ENCODE measurements at regions not wholly inside any gene's neighbourhood (a gene's known extent, or its start where the extent isn't known, plus 50 kb on each side); places are given as distances from the start of the nearest gene placed in this dataset.

GRCh38 chr16:63720848-63721247, 1401.0 kb downstream of the CDH11 start:
- no peak overlapping the region for H3K4me3 ChIP-seq
- H3K27me3 ChIP-seq = no peaks in the 10 kb centered on the region
- 30 to 52% methylated on average over 1 of the region's 1 CpG for WGBS, 2 donors (ENCODE audit: low coverage in 1 of 2)
- no peaks in the 10 kb centered on the region for H3K9me3 ChIP-seq
- H3K4me1 ChIP-seq = no peaks in the 10 kb centered on the region
- no peak for TF ChIP-seq POLR2AphosphoS5 (IDR thresholded peaks at IDR 0.05)
- no peak for TF ChIP-seq POLR2A (IDR thresholded peaks at IDR 0.05)
- no peak for TF ChIP-seq CTCF (IDR thresholded peaks at IDR 0.05)
- no peak for TF ChIP-seq EP300 (IDR thresholded peaks at IDR 0.05; ENCODE audit: low read depth)
- in situ Hi-C loops (cut with MboI; ENCODE audit: low pct_ligation_motif_present in 1 of 4, low pct_unique_long_range_greater_than_20kb in 1 of 4, low sequenced_read_pairs in 3 of 4) = no loop called here
- no peaks in the 10 kb centered on the region for H3K36me3 ChIP-seq
- no peak for DNase-seq
- intact Hi-C loops (cut with DNase I; ENCODE audit: low total_unique reads) = no loop called here
- H3K27ac ChIP-seq = no peak overlapping the region

GRCh38 chr16:63719926-63720325, 1401.9 kb downstream of the CDH11 start:
- H3K36me3 ChIP-seq = no peaks in the 10 kb centered on the region
- H3K27me3 ChIP-seq = no peaks in the 10 kb centered on the region
- intact Hi-C loops (cut with DNase I; ENCODE audit: low total_unique reads) = no loop called here
- in situ Hi-C loops (cut with MboI; ENCODE audit: low pct_ligation_motif_present in 1 of 4, low pct_unique_long_range_greater_than_20kb in 1 of 4, low sequenced_read_pairs in 3 of 4) = no loop called here
- no peaks in the 10 kb centered on the region for H3K9me3 ChIP-seq
- no peak overlapping the region for H3K27ac ChIP-seq
- TF ChIP-seq CTCF (IDR thresholded peaks at IDR 0.05) (no peak), POLR2A (IDR thresholded peaks at IDR 0.05) (no peak), EP300 (IDR thresholded peaks at IDR 0.05; ENCODE audit: low read depth) (no peak), POLR2AphosphoS5 (IDR thresholded peaks at IDR 0.05) (no peak)
- WGBS, 2 donors (ENCODE audit: low coverage in 1 of 2) = 36 to 54% methylated on average over 8 to 10 of the region's 10 CpGs
- no peak for DNase-seq
- H3K4me3 ChIP-seq = no peak overlapping the region
- no peaks in the 10 kb centered on the region for H3K4me1 ChIP-seq

GRCh38 chr16:63717806-63718205, 1404.1 kb downstream of the CDH11 start:
- H3K27ac ChIP-seq = no peak overlapping the region
- no peaks in the 10 kb centered on the region for H3K36me3 ChIP-seq
- in situ Hi-C loops (cut with MboI; ENCODE audit: low pct_ligation_motif_present in 1 of 4, low pct_unique_long_range_greater_than_20kb in 1 of 4, low sequenced_read_pairs in 3 of 4) = no loop called here
- TF ChIP-seq EP300 (IDR thresholded peaks at IDR 0.05; ENCODE audit: low read depth) = no peak
- TF ChIP-seq POLR2A (IDR thresholded peaks at IDR 0.05) = no peak
- intact Hi-C loops (cut with DNase I; ENCODE audit: low total_unique reads) = no loop called here
- H3K4me3 ChIP-seq = no peak overlapping the region
- H3K9me3 ChIP-seq = no peaks in the 10 kb centered on the region
- no peaks in the 10 kb centered on the region for H3K4me1 ChIP-seq
- H3K27me3 ChIP-seq = no peaks in the 10 kb centered on the region
- no peak for DNase-seq

GRCh38 chr16:63714876-63715275, 1407.0 kb downstream of the CDH11 start:
- intact Hi-C loops (cut with DNase I; ENCODE audit: low total_unique reads) (no loop called here), in situ Hi-C loops (cut with MboI; ENCODE audit: low pct_ligation_motif_present in 1 of 4, low pct_unique_long_range_greater_than_20kb in 1 of 4, low sequenced_read_pairs in 3 of 4) (no loop called here)
- Histone ChIP-seq H3K4me3 (no peak overlapping the region), H3K9me3 (no peaks in the 10 kb centered on the region), H3K27ac (no peak overlapping the region), H3K36me3 (no peaks in the 10 kb centered on the region), H3K27me3 (no peaks in the 10 kb centered on the region), H3K4me1 (no peaks in the 10 kb centered on the region)
- TF ChIP-seq EP300 (IDR thresholded peaks at IDR 0.05; ENCODE audit: low read depth) (no peak), POLR2AphosphoS5 (IDR thresholded peaks at IDR 0.05) (no peak), POLR2A (IDR thresholded peaks at IDR 0.05) (no peak), CTCF (IDR thresholded peaks at IDR 0.05) (no peak)
- WGBS, 2 donors (ENCODE audit: low coverage in 1 of 2) = 69 to 73% methylated on average over 2 to 3 of the region's 3 CpGs
- no peak for DNase-seq

GRCh38 chr16:63712725-63713124, 1409.1 kb downstream of the CDH11 start:
- no peak for TF ChIP-seq POLR2A (IDR thresholded peaks at IDR 0.05)
- TF ChIP-seq CTCF (IDR thresholded peaks at IDR 0.05) = no peak
- no peak for TF ChIP-seq EP300 (IDR thresholded peaks at IDR 0.05; ENCODE audit: low read depth)
- TF ChIP-seq POLR2AphosphoS5 (IDR thresholded peaks at IDR 0.05) = no peak
- H3K27ac ChIP-seq = no peak overlapping the region
- H3K4me1 ChIP-seq = no peaks in the 10 kb centered on the region
- intact Hi-C loops (cut with DNase I; ENCODE audit: low total_unique reads) = no loop called here
- H3K4me3 ChIP-seq = no peak overlapping the region
- H3K9me3 ChIP-seq = no peaks in the 10 kb centered on the region
- 79 to 90% methylated on average over 1 of the region's 1 CpG for WGBS, 2 donors (ENCODE audit: low coverage in 1 of 2)
- H3K27me3 ChIP-seq = no peaks in the 10 kb centered on the region
- DNase-seq = no peak
- in situ Hi-C loops (cut with MboI; ENCODE audit: low pct_ligation_motif_present in 1 of 4, low pct_unique_long_range_greater_than_20kb in 1 of 4, low sequenced_read_pairs in 3 of 4) = no loop called here
- no peaks in the 10 kb centered on the region for H3K36me3 ChIP-seq

Data from transverse colon (tissue), 4 donors.